SHP77 (cell line): ENCODE measurements at regions not wholly inside any gene's neighbourhood (a gene's known extent, or its start where the extent isn't known, plus 50 kb on each side); places are given as distances from the start of the nearest gene placed in this dataset.
"Not testable (repeated sequence)": the region's sequence is repeated elsewhere in the genome, so short reads cannot be mapped to it uniquely, and the experiment has no call there.

Experiments
- DNase-seq, 2 experiments: peaks; one replicate each; lab custom pipeline; 2025; lab: John Stamatoyannopoulos, UW

- no peak for DNase-seq
Observed at GRCh38 chr6:27161115-27161514, 86.4 kb upstream of the PRSS16 start.

GRCh38 chr6:27161603-27161945, 85.9 kb upstream of the PRSS16 start:
- DNase-seq, result no peak

GRCh38 chr6:27161946-27162603, 85.4 kb upstream of the PRSS16 start:
- peak in 1 of 2 experiments; percentile 26 for DNase-seq

GRCh38 chr6:27163834-27164233, 83.7 kb upstream of the PRSS16 start:
- no peak for DNase-seq

GRCh38 chr6:27168108-27168507, 79.4 kb upstream of the PRSS16 start:
- DNase-seq, result no peak

- no peak for DNase-seq
Observed at GRCh38 chr6:27168586-27169443, 78.7 kb upstream of the PRSS16 start.

- DNase-seq, result not testable (repeated sequence)
Observed at GRCh38 chr6:27172524-27173231, 74.8 kb upstream of the PRSS16 start.

- not testable (repeated sequence) for DNase-seq
Observed at GRCh38 chr6:27173232-27173601, 74.3 kb upstream of the PRSS16 start.

GRCh38 chr6:27174958-27175357, 72.5 kb upstream of the PRSS16 start:
- DNase-seq, result no peak

- DNase-seq, result no peak
Observed at GRCh38 chr6:27176096-27176495, 71.4 kb upstream of the PRSS16 start.

- DNase-seq, result no peak
Observed at GRCh38 chr6:27176523-27177484, 70.7 kb upstream of the PRSS16 start.

GRCh38 chr6:27177485-27178406, 69.8 kb upstream of the PRSS16 start:
- peak; percentile 79 to 86 for DNase-seq

GRCh38 chr6:27178407-27178730, 69.1 kb upstream of the PRSS16 start:
- DNase-seq, result no peak

- no peak for DNase-seq
Observed at GRCh38 chr6:27178860-27179259, 68.6 kb upstream of the PRSS16 start.

- no peak for DNase-seq
Observed at GRCh38 chr6:27183060-27183832, 64.3 kb upstream of the PRSS16 start.

- DNase-seq, result no peak
Observed at GRCh38 chr6:27187231-27188060, 60.1 kb upstream of the PRSS16 start.

- DNase-seq, result no peak
Observed at GRCh38 chr6:27188061-27188884, 59.2 kb upstream of the PRSS16 start.

- DNase-seq, result peak; percentile 45 to 78
Observed at GRCh38 chr6:27188885-27189418, 58.5 kb upstream of the PRSS16 start.
